ENCODE measurements at regions not wholly inside any gene's neighbourhood (a gene's known extent, or its start where the extent isn't known, plus 50 kb on each side); places are given as distances from the start of the nearest gene placed in this dataset.

GRCh38 chr14:53519137-53519536, 366.0 kb upstream of the DDHD1 start (continued):
- no peak for TF ChIP-seq PREB (CRISPR knock-in tag; IDR thresholded peaks at IDR 0.05)

- Histone ChIP-seq H3K27me3 (ENCODE audit: control insufficient read depth in 2 of 2, insufficient read depth in 2 of 2, low read length in 2 of 2) (no peaks in the 10 kb centered on the region), H3K36me3 (ENCODE audit: control insufficient read depth, insufficient read depth, low read length) (no peaks in the 10 kb centered on the region), H3K79me2 (ENCODE audit: control insufficient read depth, insufficient read depth, low read length) (no peaks in the 10 kb centered on the region), H3K4me1 (replicated peaks in 1 of 2; ENCODE audit: control insufficient read depth in 2 of 2, insufficient read depth in 2 of 2, low read length in 2 of 2) (no peaks in the 10 kb centered on the region), H2AFZ (ENCODE audit: low read depth, low read length) (no peak overlapping the region), H3K4me3 (no peak overlapping the region), H3K9me3 (replicated peaks; ENCODE audit: control insufficient read depth, insufficient read depth, low read depth, low read length) (no peaks in the 10 kb centered on the region), H3K4me2 (ENCODE audit: insufficient read depth, low read length) (no peak overlapping the region), H3K9ac (ENCODE audit: insufficient read depth in 1 of 2, low read depth in 2 of 2, low read length in 2 of 2) (no peak overlapping the region), H4K20me1 (replicated peaks; ENCODE audit: control insufficient read depth, insufficient read depth, low read length) (no peaks in the 10 kb centered on the region), H3K9me1 (ENCODE audit: control insufficient read depth, insufficient read depth, low read length) (no peaks in the 10 kb centered on the region), H3K27ac (ENCODE audit: extremely low read depth, low read depth, low read length) (no peak overlapping the region)
- no TSS peak for BruUV-seq (replicated peaks)
- TF ChIP-seq KHSRP (IDR thresholded peaks at IDR 0.05) = no peak
- ChIA-PET POLR2A (no interaction called here), CTCF (ENCODE audit: low intra/inter-chr PET ratio) (no interaction called here)
- DNase-seq (ENCODE audit: extremely low read depth in 1 of 4, low spot score in 3 of 4) (no peak), FAIRE-seq (no peak), ATAC-seq (no peak)
- intact Hi-C loops (cut with micrococcal nuclease) = no loop called here
- in situ Hi-C loops (cut with MboI) = no loop called here
- WGBS (ENCODE audit: insufficient coverage, low coverage, missing lambda C conversion rate) = 0% methylated on average over 2 of the region's 2 CpGs
Observed at GRCh38 chr14:53517270-53517960, 364.3 kb upstream of the DDHD1 start.

GRCh38 chr14:53516261-53516774, 363.2 kb upstream of the DDHD1 start:
- Histone ChIP-seq H3K9ac (ENCODE audit: insufficient read depth in 1 of 2, low read depth in 2 of 2, low read length in 2 of 2) (no peak overlapping the region), H3K4me1 (replicated peaks in 1 of 2; ENCODE audit: control insufficient read depth in 2 of 2, insufficient read depth in 2 of 2, low read length in 2 of 2) (no peaks in the 10 kb centered on the region), H3K79me2 (ENCODE audit: control insufficient read depth, insufficient read depth, low read length) (no peaks in the 10 kb centered on the region), H3K36me3 (ENCODE audit: control insufficient read depth, insufficient read depth, low read length) (no peaks in the 10 kb centered on the region), H4K20me1 (replicated peaks; ENCODE audit: control insufficient read depth, insufficient read depth, low read length) (no peaks in the 10 kb centered on the region), H3K9me1 (ENCODE audit: control insufficient read depth, insufficient read depth, low read length) (no peaks in the 10 kb centered on the region), H2AFZ (ENCODE audit: low read depth, low read length) (no peak overlapping the region), H3K9me3 (replicated peaks; ENCODE audit: control insufficient read depth, insufficient read depth, low read depth, low read length) (no peaks in the 10 kb centered on the region), H3K27me3 (ENCODE audit: control insufficient read depth in 2 of 2, insufficient read depth in 2 of 2, low read length in 2 of 2) (no peaks in the 10 kb centered on the region), H3K4me3 (no peak overlapping the region), H3K27ac (ENCODE audit: extremely low read depth, low read depth, low read length) (no peak overlapping the region), H3K4me2 (ENCODE audit: insufficient read depth, low read length) (no peak overlapping the region)
- no peak for DNase-seq (ENCODE audit: extremely low read depth in 1 of 4, low spot score in 3 of 4)
- no peak for FAIRE-seq
- ChIA-PET POLR2A (no interaction called here), CTCF (ENCODE audit: low intra/inter-chr PET ratio) (no interaction called here)
- 0% methylated on average over 2 of the region's 2 CpGs for WGBS (ENCODE audit: insufficient coverage, low coverage, missing lambda C conversion rate)
- in situ Hi-C loops (cut with MboI) (no loop called here), intact Hi-C loops (cut with micrococcal nuclease) (no loop called here)
- BruUV-seq (replicated peaks) = no TSS peak
- no peak for ATAC-seq
- TF ChIP-seq MXD1 (CRISPR knock-in tag; IDR thresholded peaks at IDR 0.05; ENCODE audit: borderline replicate concordance, poor library complexity, severe bottlenecking) (no peak), ELK3 (CRISPR knock-in tag; IDR thresholded peaks at IDR 0.05) (no peak), CBFA2T2 (conservative IDR thresholded peaks at IDR 0.05) (no peak), ZNF280A (IDR thresholded peaks at IDR 0.05; ENCODE audit: low read depth, partially characterized antibody) (no peak)
